Mesothelial cell of epicardium (in vitro differentiated cells): ENCODE measurements at regions not wholly inside any gene's neighbourhood (a gene's known extent, or its start where the extent isn't known, plus 50 kb on each side); places are given as distances from the start of the nearest gene placed in this dataset.

Experiments used
- DNase-seq, 2 experiments: peaks; one replicate each; pipeline ENCODE4 v3.0.0; 2021; ENCODE audit warnings: low spot score in 2 of 2; ENCODE audit not compliant: unreplicated experiment in 2 of 2
- H3K27ac Mint-ChIP-seq: 2 replicates; pipeline ENCODE4 v1.8.0; 2021; ENCODE audit warnings: mixed read lengths
- H3K27me3 Mint-ChIP-seq: 2 replicates; pipeline ENCODE4 v1.8.0; 2021; ENCODE audit warnings: low read depth, mixed read lengths
- H3K36me3 Mint-ChIP-seq: 2 replicates; pipeline ENCODE4 v1.8.0; 2021; ENCODE audit warnings: mixed read lengths
- H3K4me1 Mint-ChIP-seq: 2 replicates; pipeline ENCODE4 v1.8.0; 2021; ENCODE audit warnings: mixed read lengths
- H3K4me3 Mint-ChIP-seq: 2 replicates; pipeline ENCODE4 v1.8.0; 2021; ENCODE audit warnings: mild to moderate bottlenecking, moderate library complexity, mixed read lengths
- H3K9me3 Mint-ChIP-seq: 2 replicates; pipeline ENCODE4 v1.8.0; 2021; ENCODE audit warnings: mixed read lengths
- CTCF ChIP-seq: fragments of 200-600 bp; sonication (generic); IDR thresholded peaks from one replicate; pipeline ENCODE4 v1.5.0; 2021; ENCODE audit warnings: antibody characterized with exemption; ENCODE audit not compliant: unreplicated experiment

- Mint-ChIP-seq H3K27ac (no peak overlapping the region), H3K4me1 (peaks cover 10% of the 10 kb centered on the region)
Observed at GRCh38 chr4:24704149-24704548, 91.2 kb upstream of the SOD3 start.

GRCh38 chr4:24705016-24705753 is 90.2 kb upstream of the SOD3 start:
- peaks cover 18% of the 10 kb centered on the region for H3K9me3 Mint-ChIP-seq
- no peak for DNase-seq
- H3K4me1 Mint-ChIP-seq, result peaks cover 10% of the 10 kb centered on the region
- TF ChIP-seq CTCF, result no peak
- H3K4me3 Mint-ChIP-seq, result no peak overlapping the region
- H3K27ac Mint-ChIP-seq, result no peak overlapping the region
- H3K36me3 Mint-ChIP-seq, result no peaks in the 10 kb centered on the region
- H3K27me3 Mint-ChIP-seq, result no peaks in the 10 kb centered on the region

More at GRCh38 chr4:24704149-24704548, 91.2 kb upstream of the SOD3 start:
- TF ChIP-seq CTCF, result no peak
- Mint-ChIP-seq H3K36me3 (no peaks in the 10 kb centered on the region), H3K4me3 (no peak overlapping the region), H3K27me3 (no peaks in the 10 kb centered on the region), H3K9me3 (peaks cover 18% of the 10 kb centered on the region)
- DNase-seq, result no peak

GRCh38 chr4:24713604-24714003 is 81.8 kb upstream of the SOD3 start:
- no peak for TF ChIP-seq CTCF
- H3K4me1 Mint-ChIP-seq, result no peaks in the 10 kb centered on the region
- H3K27me3 Mint-ChIP-seq, result no peaks in the 10 kb centered on the region
- H3K36me3 Mint-ChIP-seq, result peaks cover 7% of the 10 kb centered on the region
- H3K27ac Mint-ChIP-seq, result no peak overlapping the region
- peaks cover 50% of the 10 kb centered on the region for H3K9me3 Mint-ChIP-seq
- DNase-seq, result no peak
- no peak overlapping the region for H3K4me3 Mint-ChIP-seq

- no peaks in the 10 kb centered on the region for H3K4me1 Mint-ChIP-seq
- no peak overlapping the region for H3K4me3 Mint-ChIP-seq
- peaks cover 1% of the 10 kb centered on the region for H3K36me3 Mint-ChIP-seq
- no peak overlapping the region for H3K27ac Mint-ChIP-seq
- TF ChIP-seq CTCF, result no peak
- DNase-seq, result no peak
- H3K9me3 Mint-ChIP-seq, result peaks cover 20% of the 10 kb centered on the region
- H3K27me3 Mint-ChIP-seq, result peaks cover 2% of the 10 kb centered on the region
Observed at GRCh38 chr4:24719615-24720014, 75.8 kb upstream of the SOD3 start.

GRCh38 chr4:24720436-24720835 is 74.9 kb upstream of the SOD3 start:
- H3K4me1 Mint-ChIP-seq, result no peaks in the 10 kb centered on the region
- H3K36me3 Mint-ChIP-seq, result peaks cover 1% of the 10 kb centered on the region
- DNase-seq, result no peak
- H3K27me3 Mint-ChIP-seq, result peaks cover 2% of the 10 kb centered on the region
- peaks cover 12% of the 10 kb centered on the region for H3K9me3 Mint-ChIP-seq
- no peak overlapping the region for H3K4me3 Mint-ChIP-seq
- H3K27ac Mint-ChIP-seq, result no peak overlapping the region
- TF ChIP-seq CTCF, result no peak
